Right hindlimb (tissue), 1 donor: ENCODE measurements at regions not wholly inside any gene's neighbourhood (a gene's known extent, or its start where the extent isn't known, plus 50 kb on each side); places are given as distances from the start of the nearest gene placed in this dataset.
A peak's percentile ranks its signal among the peaks of the same experiment; 100 is the strongest.
"Not testable (repeated sequence)": the region's sequence is repeated elsewhere in the genome, so short reads cannot be mapped to it uniquely, and the experiment has no call there.

ENCODE experiments used
- DNase-seq: peaks from one replicate; pipeline ENCODE4 v3.0.0-alpha.2; 2018

- DNase-seq, result peak; percentile 55
These were observed 141.5 kb downstream of the GABRG2 start for GRCh38 chr5:162209005-162209605.

DNA sequence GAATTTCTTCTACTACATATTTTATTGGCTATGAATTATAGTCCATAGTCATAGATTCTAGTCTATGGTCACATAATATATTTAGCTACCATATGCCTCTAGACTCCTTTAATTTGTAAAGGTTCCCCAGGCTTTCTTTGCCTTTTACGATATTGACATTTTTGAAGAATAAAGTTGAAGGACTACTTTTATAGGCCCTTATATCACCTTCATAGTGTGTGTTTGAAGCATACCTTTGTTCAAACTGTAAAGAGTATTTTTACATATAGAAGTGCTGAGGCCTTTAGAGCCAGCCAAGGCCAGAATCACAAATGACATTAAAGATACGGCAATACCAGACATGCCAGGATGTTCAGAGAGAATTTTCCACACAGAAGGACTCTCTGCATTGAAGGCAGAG is 147.0 kb downstream of the GABRG2 start:
- no peak for DNase-seq

DNA sequence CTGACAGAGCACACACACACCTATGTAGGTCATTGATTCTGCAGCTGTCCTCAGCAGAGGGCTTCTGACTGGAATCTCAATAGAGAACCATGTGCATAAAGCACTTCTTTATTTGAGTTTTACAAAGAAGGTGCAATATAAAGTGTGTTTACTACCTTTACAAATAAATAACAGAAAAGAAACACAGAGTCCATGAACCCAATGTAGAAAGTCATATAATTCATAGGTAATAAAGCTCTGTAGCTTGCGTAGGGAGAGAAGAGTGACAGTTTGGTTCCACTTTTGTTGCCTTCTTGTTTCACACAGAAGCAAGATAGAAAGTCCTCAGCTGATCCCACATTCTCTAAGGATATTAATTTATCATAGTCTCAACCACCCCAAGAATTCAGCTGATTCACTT is 149.5 kb downstream of the GABRG2 start:
- no peak for DNase-seq

DNA sequence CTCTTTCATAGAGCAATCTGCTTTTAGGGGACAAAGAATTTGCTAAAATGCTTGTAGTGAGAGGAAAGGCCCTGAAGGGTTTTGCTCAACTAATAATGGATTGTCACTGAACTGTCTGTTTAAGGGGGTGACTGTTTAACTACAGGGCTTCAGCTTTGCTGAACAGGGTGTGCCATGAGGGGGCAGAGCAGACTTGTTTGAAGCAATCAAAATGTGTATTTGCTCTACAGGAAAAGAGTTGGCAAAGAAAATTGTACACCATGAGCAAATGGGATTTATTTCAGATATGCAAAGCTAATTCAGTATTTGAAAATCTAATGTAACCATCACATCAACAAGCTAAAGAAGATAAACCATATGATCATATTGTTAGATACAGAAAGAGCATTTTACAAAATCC is 154.3 kb downstream of the GABRG2 start:
- no peak for DNase-seq

DNA sequence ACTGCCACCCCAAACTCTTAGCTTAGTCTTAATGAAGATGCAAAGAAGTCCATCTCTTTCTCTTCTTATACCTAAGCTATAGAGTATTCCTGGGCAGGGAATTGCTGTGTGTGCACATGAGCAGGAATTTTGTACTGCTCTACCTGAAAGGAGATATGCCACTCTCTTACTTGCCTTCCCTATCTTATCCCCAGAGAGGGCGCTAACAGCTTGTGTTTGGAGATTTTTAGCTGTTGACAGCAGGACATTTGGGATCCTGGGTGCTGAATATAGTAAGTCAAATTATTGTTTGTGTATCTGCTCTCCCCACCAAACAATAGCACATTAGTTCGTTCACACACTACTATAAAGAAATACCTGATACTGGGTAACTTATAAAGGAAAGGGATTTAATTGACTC is 159.5 kb downstream of the GABRG2 start:
- DNase-seq, result no peak

- no peak for DNase-seq
These were observed 162.8 kb downstream of the GABRG2 start for GRCh38 chr5:162230348-162230747.

DNA sequence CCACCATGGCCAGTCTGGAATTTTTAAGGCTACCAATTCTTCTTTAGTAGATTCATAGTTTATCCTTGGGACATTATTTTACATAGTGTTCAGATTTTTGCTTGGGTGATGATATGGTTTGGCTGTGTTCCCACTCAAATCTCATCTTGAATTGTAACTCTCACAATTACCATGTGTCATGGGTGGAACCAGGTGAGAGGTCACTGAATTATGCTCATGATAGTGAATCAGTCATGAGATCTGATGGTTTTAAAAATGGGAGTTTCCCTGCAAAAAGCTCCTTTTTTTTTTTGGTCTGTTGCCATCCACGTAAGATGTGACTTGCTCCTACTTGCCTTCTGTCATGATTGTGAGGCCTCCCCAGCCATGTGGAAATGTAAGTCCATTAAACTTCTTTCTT is 163.9 kb downstream of the GABRG2 start:
- DNase-seq, result no peak

DNA sequence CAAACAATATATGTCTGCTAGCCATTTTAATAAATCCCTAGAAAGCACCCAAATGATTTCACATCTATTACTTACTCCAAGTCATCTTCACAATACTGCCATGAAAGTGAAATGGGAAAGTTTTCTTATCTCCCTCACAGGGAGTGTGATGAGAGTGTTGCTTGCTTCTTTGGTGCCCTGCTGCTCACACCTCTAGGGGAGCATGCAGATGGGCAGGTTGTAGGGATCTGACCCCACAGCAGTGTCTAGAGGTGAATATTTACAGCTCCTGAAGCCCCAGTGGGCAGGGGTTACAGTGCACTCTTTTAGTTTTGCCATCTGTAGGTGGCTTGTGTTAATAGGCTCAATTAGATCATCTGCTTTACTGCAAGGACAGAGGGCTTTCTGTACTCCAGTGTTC is 173.2 kb downstream of the GABRG2 start:
- DNase-seq, result no peak

DNA sequence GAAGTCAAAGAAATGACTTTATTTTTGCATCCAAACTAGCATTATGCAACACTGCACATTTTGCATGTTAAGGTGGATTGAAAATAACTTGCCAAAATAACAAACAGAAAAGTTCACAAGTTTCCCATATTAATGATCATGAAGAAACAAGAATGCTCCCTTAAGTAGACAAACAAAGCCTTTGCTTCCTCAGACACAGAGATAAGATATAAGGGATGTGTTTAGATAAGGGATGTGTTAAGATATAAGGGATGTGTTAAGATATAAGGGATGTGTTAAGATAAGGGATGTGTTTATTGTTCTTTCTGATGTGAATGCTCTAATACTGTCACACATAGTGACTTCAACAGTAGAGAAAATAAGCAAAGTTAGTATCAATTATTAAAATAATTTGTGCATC is 174.8 kb downstream of the GABRG2 start:
- DNase-seq, result no peak

DNA sequence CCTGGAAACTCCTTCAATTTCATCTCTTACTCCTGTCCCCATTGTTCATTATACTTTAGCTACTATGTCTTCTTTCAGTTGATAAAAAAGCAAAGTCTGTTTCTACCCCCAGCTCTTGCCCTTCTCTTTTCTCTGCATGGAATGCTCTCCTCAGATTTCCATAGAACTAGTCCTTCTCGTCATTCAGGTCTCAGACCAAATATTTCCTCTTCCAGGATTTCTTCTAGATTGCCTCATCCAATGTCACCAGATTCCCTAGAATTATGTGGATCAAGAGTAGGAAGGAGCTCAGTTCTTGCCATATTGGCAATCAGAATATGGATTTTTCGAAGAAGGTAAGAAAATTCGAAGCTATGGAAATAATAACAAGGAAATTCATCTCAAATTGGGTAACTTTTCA is 176.1 kb downstream of the GABRG2 start:
- DNase-seq, result no peak

DNA sequence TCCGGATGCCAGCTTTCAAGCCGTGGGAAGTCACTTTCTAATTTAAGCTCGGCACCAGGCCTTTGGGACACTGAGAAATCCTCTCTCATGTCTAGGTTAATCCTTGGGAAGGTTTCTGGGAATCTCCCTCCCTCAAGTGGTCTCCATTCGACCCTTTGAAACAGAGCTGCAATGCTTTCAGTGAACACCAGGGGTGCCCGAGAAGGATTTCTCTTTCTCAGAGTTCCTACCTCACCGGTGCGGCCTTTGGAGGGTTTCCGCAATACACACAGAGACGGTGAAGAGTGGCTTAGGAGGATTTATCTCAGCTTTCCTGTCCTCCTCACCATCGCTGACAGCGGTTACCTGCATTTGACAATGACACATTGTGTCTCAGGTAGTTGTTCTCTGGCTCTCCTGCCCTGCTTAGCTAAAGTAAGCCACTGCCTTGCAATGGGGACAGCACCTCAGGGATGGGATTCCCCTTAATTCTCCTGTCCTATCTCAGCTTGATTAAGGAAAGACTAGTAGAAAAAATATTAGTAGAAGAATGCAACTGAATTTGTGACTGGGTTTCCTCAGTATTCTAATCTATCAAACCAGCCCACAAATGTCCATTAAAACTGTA is 180.6 kb downstream of the GABRG2 start:
- no peak for DNase-seq

GRCh38 chr5:162256711-162257110 is 189.1 kb downstream of the GABRG2 start:
- DNase-seq, result no peak

DNA sequence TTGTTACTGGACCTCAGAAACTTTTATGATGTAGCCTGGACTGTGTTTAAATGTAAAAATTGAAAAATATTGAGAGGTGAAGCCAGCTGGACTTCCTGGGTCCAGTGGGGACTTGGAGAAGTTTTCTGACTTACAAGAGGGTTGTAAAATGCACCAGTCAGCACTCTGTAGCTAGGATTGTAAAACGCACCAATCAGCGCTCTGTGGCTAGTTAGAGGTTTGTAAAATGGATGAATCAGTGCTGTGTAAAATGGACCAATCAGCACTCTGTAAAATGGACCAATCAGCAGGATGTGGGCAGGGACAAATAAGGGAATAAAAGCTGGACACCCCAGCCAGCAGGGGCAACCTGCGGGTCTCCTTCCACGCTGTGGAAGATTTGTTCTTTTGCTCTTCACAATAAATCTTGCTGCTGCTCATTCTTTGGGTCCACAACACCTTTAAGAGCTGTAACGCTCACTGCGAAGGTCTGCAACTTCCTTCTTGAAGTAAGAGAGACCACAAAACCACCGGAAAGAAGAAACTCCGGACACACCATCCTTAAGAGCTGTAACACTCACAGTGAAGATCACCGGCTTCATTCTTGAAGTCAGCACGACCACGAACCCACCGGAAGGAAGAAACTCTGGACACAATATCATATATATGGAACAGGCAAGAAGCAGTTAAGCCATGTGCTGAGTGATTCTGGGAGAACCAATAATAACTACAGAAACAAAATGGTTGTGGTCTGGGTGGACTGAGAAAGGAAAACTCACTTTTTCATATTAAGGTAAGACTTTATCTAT is 201.3 kb downstream of the GABRG2 start:
- no peak for DNase-seq

DNA sequence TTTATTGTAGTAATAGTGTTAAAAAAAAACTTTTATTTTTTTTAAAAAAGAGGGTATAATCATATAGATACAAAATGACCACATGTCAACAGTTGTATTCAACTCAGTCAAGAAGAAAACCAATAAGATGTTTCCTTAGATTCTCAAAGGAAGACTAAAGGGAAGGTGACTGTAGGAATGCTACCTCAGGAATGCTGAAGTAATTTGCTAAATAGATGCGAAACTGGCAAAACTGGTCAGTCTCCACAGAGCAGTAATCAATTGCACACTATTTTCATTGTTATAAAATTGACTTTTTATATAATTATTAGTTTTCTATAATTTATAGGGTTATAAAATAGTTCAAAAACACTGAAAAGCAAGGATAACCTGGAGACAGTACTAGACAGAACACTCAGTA is 204.8 kb downstream of the GABRG2 start:
- no peak for DNase-seq

- DNase-seq, result no peak
These were observed 207.1 kb downstream of the GABRG2 start for GRCh38 chr5:162274679-162275078.

DNA sequence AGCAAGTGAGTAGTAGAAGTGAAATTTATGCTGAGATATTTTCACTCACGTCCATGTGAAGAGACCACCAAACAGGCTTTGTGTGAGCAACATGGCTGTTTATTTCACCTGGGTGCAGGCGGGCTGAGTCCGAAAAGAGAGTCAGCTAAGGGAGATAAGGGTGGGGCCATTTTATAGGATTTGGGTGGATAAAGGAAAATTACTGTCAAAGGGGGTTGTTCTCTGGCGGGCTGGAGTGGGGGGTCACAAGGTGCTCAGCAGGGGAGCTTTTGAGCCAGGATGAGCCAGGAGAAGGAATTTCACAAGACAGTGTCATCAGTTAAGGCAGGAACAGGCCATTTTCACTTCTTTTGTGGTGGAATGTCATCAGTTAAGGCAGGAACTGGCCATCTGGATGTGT is 207.8 kb downstream of the GABRG2 start:
- not testable (repeated sequence) for DNase-seq

- DNase-seq, result no peak
These were observed 214.6 kb downstream of the GABRG2 start for GRCh38 chr5:162282191-162282590.

GRCh38 chr5:162283609-162284008 is 216.0 kb downstream of the GABRG2 start:
- no peak for DNase-seq

DNA sequence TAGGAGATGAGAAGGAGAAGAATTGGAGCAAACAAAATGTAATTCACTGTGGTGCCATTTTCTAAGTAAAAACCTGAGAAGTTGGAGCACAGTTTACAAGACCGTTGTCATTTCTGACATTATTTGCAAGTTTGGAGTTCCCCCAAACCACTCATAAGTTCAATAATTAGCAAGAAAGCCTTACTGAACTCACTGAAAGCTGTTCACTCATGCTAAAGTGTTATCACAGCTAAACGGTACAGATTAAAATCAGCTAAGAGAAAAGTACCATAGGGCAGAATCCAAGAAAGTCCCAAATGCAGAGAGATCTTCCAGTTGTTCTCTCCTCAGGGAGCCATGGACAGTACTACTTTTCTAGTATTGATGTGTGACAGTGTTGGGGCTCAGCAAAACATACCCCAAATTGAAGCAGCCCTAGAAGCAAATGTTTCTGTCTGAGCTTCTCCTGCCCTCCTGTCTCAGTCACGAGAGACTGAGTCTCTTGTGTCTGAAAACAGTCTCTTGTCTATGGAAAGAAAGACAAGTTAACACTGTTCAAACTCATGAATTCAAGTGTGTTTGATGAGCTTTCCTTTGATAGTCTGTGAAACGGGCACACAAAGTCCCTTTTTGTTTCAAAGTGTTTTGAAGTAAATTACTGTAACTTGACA is 221.2 kb downstream of the GABRG2 start:
- no peak for DNase-seq

DNA sequence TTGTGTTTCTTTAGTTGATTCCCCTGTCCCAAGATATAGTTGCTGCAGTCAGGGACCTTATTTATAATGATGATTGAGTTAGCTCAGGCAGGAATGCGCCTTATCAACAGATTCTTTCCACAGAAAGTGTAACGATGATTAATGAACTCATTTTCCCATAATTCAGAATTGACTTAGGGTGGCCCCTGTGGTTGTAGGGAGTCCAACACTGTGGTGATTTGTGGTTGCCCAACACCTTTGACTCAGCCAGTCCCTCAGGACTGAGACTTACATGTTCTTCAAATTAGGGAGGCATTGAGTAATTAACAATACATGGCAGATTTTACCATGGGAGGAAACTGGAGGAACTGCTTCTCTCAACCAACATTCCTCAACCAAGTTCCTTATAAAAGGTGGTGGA is 221.9 kb downstream of the GABRG2 start:
- no peak for DNase-seq

DNA sequence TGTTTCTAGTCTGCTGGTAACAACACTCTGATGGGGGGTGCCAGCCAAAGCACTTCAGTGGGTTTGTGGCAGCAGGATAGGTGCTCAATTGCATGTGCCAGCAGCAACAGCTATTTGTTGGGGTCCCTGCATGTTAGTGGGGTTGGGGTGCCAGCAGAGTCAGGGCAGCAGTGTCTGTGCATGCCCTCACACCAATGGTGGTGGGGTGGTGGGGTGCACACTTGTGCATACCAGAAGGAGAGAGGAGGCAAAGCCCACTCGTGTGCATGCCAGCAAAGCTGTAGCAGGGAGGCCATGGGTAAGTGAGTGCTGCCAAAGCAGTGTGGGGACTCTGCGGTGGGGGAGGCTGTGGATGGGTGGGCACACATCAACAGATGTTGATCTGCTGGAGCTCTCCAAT is 232.2 kb downstream of the GABRG2 start:
- DNase-seq, result no peak

- DNase-seq, result no peak
These were observed 233.8 kb downstream of the GABRG2 start for GRCh38 chr5:162301356-162301755.

DNA sequence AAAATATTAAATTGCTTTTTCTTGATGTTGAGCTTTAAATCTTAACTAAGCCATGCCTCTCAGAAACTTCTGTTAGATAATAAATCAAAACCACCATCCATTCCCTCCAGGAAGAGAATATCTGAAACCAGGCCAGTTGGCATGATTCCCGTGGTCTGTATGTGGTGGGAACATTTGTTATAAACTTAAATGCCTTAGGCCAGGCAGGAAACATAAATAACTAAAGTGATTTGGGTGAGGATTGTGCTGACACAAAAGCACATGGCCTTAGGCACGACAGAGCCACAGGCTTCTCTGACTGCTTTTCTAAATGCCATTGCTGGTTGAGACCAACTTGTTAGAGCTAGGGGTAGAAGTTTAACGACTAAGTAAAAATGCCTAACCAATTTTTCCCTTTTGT is 255.9 kb downstream of the GABRG2 start:
- DNase-seq, result peak; percentile 67

DNA sequence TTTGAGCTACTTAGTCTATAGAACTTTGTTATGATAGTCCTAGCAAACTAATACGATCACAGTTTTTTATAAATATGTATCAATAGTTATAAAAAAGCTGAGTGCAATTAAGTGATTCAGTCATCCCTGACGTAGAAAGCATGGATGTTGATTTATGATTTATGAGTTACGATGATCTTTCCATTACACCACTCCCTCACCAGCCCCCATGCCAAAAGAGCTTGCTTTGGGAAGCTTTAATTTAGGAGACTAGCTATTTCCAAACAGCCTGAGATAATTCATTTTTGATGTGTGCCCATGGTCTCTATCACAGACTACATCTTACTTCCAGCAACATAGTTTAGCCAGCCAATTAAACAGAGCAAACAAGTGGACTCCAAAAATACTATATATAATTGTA is 256.8 kb downstream of the GABRG2 start:
- DNase-seq, result no peak
